SK-N-SH treated with all-trans-retinoic acid at 6 μM for 48 hours (cell line): ENCODE measurements at regions not wholly inside any gene's neighbourhood (a gene's known extent, or its start where the extent isn't known, plus 50 kb on each side); places are given as distances from the start of the nearest gene placed in this dataset.

Source experiments
- ATAC-seq: fragments of 200-7000 bp; cut with Tn5 transposase; 3 replicates; pipeline ENCODE4 v1.9.1; 2020; ENCODE audit warnings: mild to moderate bottlenecking, moderate library complexity
- ARNTL ChIP-seq: fragments of 450-650 bp; formaldehyde crosslinking; IDR thresholded peaks from 2 replicates; pipeline ENCODE4 v1.5.0; 2020; ENCODE audit warnings: low read depth, mild to moderate bottlenecking, moderate library complexity, borderline replicate concordance
- CSDC2 ChIP-seq: fragments of 250-450 bp; sonication (Bioruptor Pico); IDR thresholded peaks from 2 replicates; pipeline ENCODE4 v1.5.0; 2020; ENCODE audit warnings: mild to moderate bottlenecking, moderate library complexity
- CSRNP3 ChIP-seq: fragments of 250-450 bp; sonication (Bioruptor Pico); IDR thresholded peaks from 2 replicates; pipeline ENCODE4 v1.5.1; 2021; ENCODE audit warnings: mild to moderate bottlenecking, moderate library complexity
- ESRRG ChIP-seq: fragments of 250-450 bp; sonication (Bioruptor Pico); IDR thresholded peaks from 2 replicates; pipeline ENCODE4 v1.6.1; 2021; ENCODE audit warnings: mild to moderate bottlenecking
- GLIS3 ChIP-seq: fragments of 250-450 bp; sonication (Bioruptor Pico); IDR thresholded peaks from 2 replicates; pipeline ENCODE4 v1.5.0; 2020; ENCODE audit warnings: mild to moderate bottlenecking, moderate library complexity
- ISL1 ChIP-seq: fragments of 250-450 bp; sonication (Bioruptor Pico); IDR thresholded peaks from 2 replicates; pipeline ENCODE4 v2.1.2; 2022; ENCODE audit warnings: mild to moderate bottlenecking, moderate library complexity
- OSR1 ChIP-seq: fragments of 250-450 bp; sonication (Bioruptor Pico); IDR thresholded peaks from 2 replicates; pipeline ENCODE4 v1.8.0; 2022; ENCODE audit warnings: moderate library complexity, mild to moderate bottlenecking, inconsistent platforms
- PATZ1 ChIP-seq: fragments of 250-450 bp; sonication (Bioruptor Pico); IDR thresholded peaks from 2 replicates; pipeline ENCODE4 v1.8.0; 2020; ENCODE audit warnings: mild to moderate bottlenecking, moderate library complexity, borderline replicate concordance
- POU6F1 ChIP-seq: fragments of 250-450 bp; sonication (Bioruptor Pico); IDR thresholded peaks from 2 replicates; pipeline ENCODE4 v1.8.0; 2021; ENCODE audit warnings: low read depth, mild to moderate bottlenecking, moderate library complexity, borderline replicate concordance
- PPARA ChIP-seq: fragments of 250-450 bp; sonication (Bioruptor Pico); IDR thresholded peaks from 2 replicates; pipeline ENCODE4 v1.5.0; 2020; ENCODE audit warnings: mild to moderate bottlenecking, borderline replicate concordance
- RARB ChIP-seq: fragments of 250-450 bp; sonication (Bioruptor Pico); IDR thresholded peaks from 2 replicates; pipeline ENCODE4 v1.8.0; 2021; ENCODE audit warnings: mild to moderate bottlenecking, moderate library complexity
- SNAI2 ChIP-seq: fragments of 250-450 bp; sonication (Bioruptor Pico); IDR thresholded peaks from 2 replicates; pipeline ENCODE4 v1.5.0; 2020; ENCODE audit warnings: mild to moderate bottlenecking, moderate library complexity
- TCF4 ChIP-seq: fragments of 250-450 bp; sonication (Bioruptor Pico); IDR thresholded peaks from 2 replicates; pipeline ENCODE4 v1.8.0; 2021; ENCODE audit warnings: mild to moderate bottlenecking, moderate library complexity, borderline replicate concordance
- TSHZ2 ChIP-seq: fragments of 250-450 bp; sonication (Bioruptor Pico); IDR thresholded peaks from 2 replicates; pipeline ENCODE4 v1.5.0; 2020; ENCODE audit warnings: mild to moderate bottlenecking, moderate library complexity
- ZC3H10 ChIP-seq: fragments of 250-450 bp; sonication (Bioruptor Pico); IDR thresholded peaks from 2 replicates; pipeline ENCODE4 v1.5.1; 2021; ENCODE audit warnings: mild to moderate bottlenecking, moderate library complexity
- ZFP3 ChIP-seq: fragments of 250-450 bp; sonication (Bioruptor Pico); IDR thresholded peaks from 2 replicates; pipeline ENCODE4 v1.5.0; 2020; ENCODE audit warnings: mild to moderate bottlenecking, moderate library complexity
- ZNF565 ChIP-seq: fragments of 450-650 bp; formaldehyde crosslinking; conservative IDR thresholded peaks from 2 replicates; pipeline ENCODE4 v1.5.0; 2020; ENCODE audit warnings: low read depth, mild to moderate bottlenecking, moderate library complexity
- ZNF70 ChIP-seq: fragments of 450-650 bp; formaldehyde crosslinking; IDR thresholded peaks from 2 replicates; pipeline ENCODE4 v1.5.0; 2020; ENCODE audit warnings: mild to moderate bottlenecking, moderate library complexity
- TF ChIP-seq, protein P1 (sequence below): fragments of 250-450 bp; sonication (Bioruptor Pico); IDR thresholded peaks from 2 replicates; pipeline ENCODE4 v1.5.1; 2020; ENCODE audit warnings: low read depth, mild to moderate bottlenecking, moderate library complexity

DNA sequence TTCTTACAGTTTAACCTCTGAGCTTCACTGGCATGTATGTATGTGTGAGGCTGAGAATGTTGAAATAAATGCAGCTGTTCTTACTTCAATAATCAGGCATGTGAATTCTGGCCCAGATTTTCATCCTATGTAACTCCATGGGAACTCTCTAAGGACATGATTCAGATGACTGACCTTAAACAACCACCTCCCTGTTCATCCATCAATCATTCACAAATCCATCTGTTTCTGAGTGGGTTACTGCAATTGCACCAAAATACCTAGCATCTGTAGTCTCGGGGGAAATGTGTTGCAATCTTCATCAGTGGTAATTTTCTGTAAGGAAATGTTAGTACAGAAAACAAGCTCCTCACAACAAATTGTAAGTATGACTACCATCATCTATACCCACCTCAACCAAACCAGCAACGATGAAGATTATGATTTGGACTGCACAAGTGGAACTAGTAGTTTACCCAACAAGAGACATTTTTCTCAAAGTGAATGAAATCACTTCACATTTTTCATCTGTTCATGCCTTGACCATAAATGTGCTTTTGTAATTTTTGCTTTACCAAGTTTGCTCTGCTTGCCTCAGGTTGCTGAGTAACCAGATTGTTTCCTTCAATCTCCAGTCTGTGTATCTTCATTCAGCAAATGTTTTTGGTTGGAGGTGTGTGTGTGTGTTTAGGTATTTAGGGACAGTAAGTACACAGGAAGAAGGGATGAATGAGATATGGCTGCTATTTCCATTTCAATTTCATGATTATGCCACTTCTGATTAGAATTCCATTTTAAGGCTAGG, 65.7 kb upstream of the FZD8 start:
- ATAC-seq: no peak
- TF ChIP-seq GLIS3 (CRISPR knock-in tag): no peak
- no peak for TF ChIP-seq ESRRG (CRISPR knock-in tag)
- TF ChIP-seq CSDC2 (CRISPR knock-in tag): no peak
- TF ChIP-seq, all 23 proteins: peak for 0

- TF ChIP-seq TCF4 (CRISPR knock-in tag) (no peak), ZNF70 (CRISPR knock-in tag) (no peak), ARNTL (CRISPR knock-in tag) (no peak), GLIS3 (CRISPR knock-in tag) (no peak), PATZ1 (no peak), POU6F1 (CRISPR knock-in tag) (no peak), OSR1 (CRISPR knock-in tag) (no peak), ESRRG (CRISPR knock-in tag) (no peak)
- ATAC-seq: no peak
These were observed 64.9 kb upstream of the FZD8 start for GRCh38 chr10:35706959-35707358.

- no peak for ATAC-seq
- TF ChIP-seq ZNF565 (CRISPR knock-in tag): no peak
- no peak for TF ChIP-seq PATZ1
- TF ChIP-seq, protein P1, sequence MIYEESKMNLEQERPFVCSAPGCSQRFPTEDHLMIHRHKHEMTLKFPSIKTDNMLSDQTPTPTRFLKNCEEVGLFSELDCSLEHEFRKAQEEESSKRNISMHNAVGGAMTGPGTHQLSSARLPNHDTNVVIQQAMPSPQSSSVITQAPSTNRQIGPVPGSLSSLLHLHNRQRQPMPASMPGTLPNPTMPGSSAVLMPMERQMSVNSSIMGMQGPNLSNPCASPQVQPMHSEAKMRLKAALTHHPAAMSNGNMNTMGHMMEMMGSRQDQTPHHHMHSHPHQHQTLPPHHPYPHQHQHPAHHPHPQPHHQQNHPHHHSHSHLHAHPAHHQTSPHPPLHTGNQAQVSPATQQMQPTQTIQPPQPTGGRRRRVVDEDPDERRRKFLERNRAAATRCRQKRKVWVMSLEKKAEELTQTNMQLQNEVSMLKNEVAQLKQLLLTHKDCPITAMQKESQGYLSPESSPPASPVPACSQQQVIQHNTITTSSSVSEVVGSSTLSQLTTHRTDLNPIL (CRISPR knock-in tag): no peak
- no peak for TF ChIP-seq CSRNP3 (CRISPR knock-in tag)
- no peak for TF ChIP-seq CSDC2 (CRISPR knock-in tag)
- no peak for TF ChIP-seq TSHZ2 (CRISPR knock-in tag)
- TF ChIP-seq ZNF70 (CRISPR knock-in tag): no peak
- TF ChIP-seq SNAI2: no peak
- no peak for TF ChIP-seq PPARA (CRISPR knock-in tag)
- TF ChIP-seq ZFP3 (CRISPR knock-in tag): no peak
- no peak for TF ChIP-seq RARB
- TF ChIP-seq GLIS3 (CRISPR knock-in tag): no peak
- TF ChIP-seq ZC3H10 (CRISPR knock-in tag): no peak
- TF ChIP-seq TCF4 (CRISPR knock-in tag): no peak
- TF ChIP-seq ARNTL (CRISPR knock-in tag): no peak
- no peak for TF ChIP-seq ISL1 (CRISPR knock-in tag)
- TF ChIP-seq, all 23 proteins: peak for 0
These were observed 63.6 kb upstream of the FZD8 start for GRCh38 chr10:35705671-35706070.
